SK-N-SH (cell line): ENCODE measurements at regions not wholly inside any gene's neighbourhood (a gene's known extent, or its start where the extent isn't known, plus 50 kb on each side); places are given as distances from the start of the nearest gene placed in this dataset.

Source experiments
- ELF1 ChIP-seq: IDR thresholded peaks from 2 replicates; pipeline ENCODE4 v1.4.0; 2012
- EP300 ChIP-seq, 2 experiments: IDR thresholded peaks; 2 replicates each; pipeline versions ENCODE4 v1.4.0 to v1.6.1; 2012; ENCODE audit warnings: borderline replicate concordance in 1 of 2, low read depth in 1 of 2, low read length in 1 of 2
- EZH2phosphoT487 ChIP-seq: fragments of 200-600 bp; sonication (generic); IDR thresholded peaks from 2 replicates; pipeline ENCODE4 v1.6.1; 2017; ENCODE audit warnings: low read depth, mixed run types, mild to moderate bottlenecking, antibody characterized with exemption, moderate library complexity, borderline replicate concordance
- FOSL2 ChIP-seq: IDR thresholded peaks from 2 replicates; pipeline ENCODE4 v1.4.0; 2012; ENCODE audit warnings: low read depth, mild to moderate bottlenecking, moderate library complexity, borderline replicate concordance
- GABPA ChIP-seq: IDR thresholded peaks from 2 replicates; pipeline ENCODE4 v1.4.0; 2012; ENCODE audit warnings: low read depth, mild to moderate bottlenecking
- NRF1 ChIP-seq: IDR thresholded peaks from 2 replicates; pipeline ENCODE4 v1.6.1; 2012; ENCODE audit warnings: low read depth, mild to moderate bottlenecking, low read length
- POLR2AphosphoS5 ChIP-seq: IDR thresholded peaks from 2 replicates; pipeline ENCODE4 v1.6.1; 2012; ENCODE audit warnings: low read depth, low read length
- RFX5 ChIP-seq: IDR thresholded peaks from 2 replicates; pipeline ENCODE4 v1.6.1; 2012; ENCODE audit warnings: mild to moderate bottlenecking, improper control_type of control experiment, low read length
- YY1 ChIP-seq: IDR thresholded peaks from 2 replicates; pipeline ENCODE4 v1.4.0; 2012; ENCODE audit warnings: low read depth, mild to moderate bottlenecking
- TF ChIP-seq, protein P1 (sequence below): fragments of 200-600 bp; sonication (generic); IDR thresholded peaks from 2 replicates; pipeline ENCODE4 v1.6.1; 2017; ENCODE audit warnings: antibody characterized with exemption, mild to moderate bottlenecking, moderate library complexity

GRCh38 chr1:173342736-173343135, 134.4 kb upstream of the PRDX6 start:
- TF ChIP-seq RFX5 = no peak
- TF ChIP-seq GABPA = no peak
- TF ChIP-seq EZH2phosphoT487 = no peak
- TF ChIP-seq YY1 = no peak
- no peak for TF ChIP-seq POLR2AphosphoS5
- TF ChIP-seq FOSL2 = no peak
- TF ChIP-seq ELF1 = no peak
- TF ChIP-seq, protein P1, sequence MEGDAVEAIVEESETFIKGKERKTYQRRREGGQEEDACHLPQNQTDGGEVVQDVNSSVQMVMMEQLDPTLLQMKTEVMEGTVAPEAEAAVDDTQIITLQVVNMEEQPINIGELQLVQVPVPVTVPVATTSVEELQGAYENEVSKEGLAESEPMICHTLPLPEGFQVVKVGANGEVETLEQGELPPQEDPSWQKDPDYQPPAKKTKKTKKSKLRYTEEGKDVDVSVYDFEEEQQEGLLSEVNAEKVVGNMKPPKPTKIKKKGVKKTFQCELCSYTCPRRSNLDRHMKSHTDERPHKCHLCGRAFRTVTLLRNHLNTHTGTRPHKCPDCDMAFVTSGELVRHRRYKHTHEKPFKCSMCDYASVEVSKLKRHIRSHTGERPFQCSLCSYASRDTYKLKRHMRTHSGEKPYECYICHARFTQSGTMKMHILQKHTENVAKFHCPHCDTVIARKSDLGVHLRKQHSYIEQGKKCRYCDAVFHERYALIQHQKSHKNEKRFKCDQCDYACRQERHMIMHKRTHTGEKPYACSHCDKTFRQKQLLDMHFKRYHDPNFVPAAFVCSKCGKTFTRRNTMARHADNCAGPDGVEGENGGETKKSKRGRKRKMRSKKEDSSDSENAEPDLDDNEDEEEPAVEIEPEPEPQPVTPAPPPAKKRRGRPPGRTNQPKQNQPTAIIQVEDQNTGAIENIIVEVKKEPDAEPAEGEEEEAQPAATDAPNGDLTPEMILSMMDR = no peak
- no peak for TF ChIP-seq EP300 (IDR thresholded peaks at IDR 0.05; ENCODE audit: borderline replicate concordance in 1 of 2, low read depth in 1 of 2, low read length in 1 of 2)
- no peak for TF ChIP-seq NRF1
